NCI-H128 (cell line): ENCODE measurements at regions not wholly inside any gene's neighbourhood (a gene's known extent, or its start where the extent isn't known, plus 50 kb on each side); places are given as distances from the start of the nearest gene placed in this dataset.
"Not testable (repeated sequence)": the region's sequence is repeated elsewhere in the genome, so short reads cannot be mapped to it uniquely, and the experiment has no call there.

Experiments
- DNase-seq: peaks from one replicate; lab custom pipeline; 2025; ENCODE audit not compliant: unreplicated experiment; lab: John Stamatoyannopoulos, UW

DNA sequence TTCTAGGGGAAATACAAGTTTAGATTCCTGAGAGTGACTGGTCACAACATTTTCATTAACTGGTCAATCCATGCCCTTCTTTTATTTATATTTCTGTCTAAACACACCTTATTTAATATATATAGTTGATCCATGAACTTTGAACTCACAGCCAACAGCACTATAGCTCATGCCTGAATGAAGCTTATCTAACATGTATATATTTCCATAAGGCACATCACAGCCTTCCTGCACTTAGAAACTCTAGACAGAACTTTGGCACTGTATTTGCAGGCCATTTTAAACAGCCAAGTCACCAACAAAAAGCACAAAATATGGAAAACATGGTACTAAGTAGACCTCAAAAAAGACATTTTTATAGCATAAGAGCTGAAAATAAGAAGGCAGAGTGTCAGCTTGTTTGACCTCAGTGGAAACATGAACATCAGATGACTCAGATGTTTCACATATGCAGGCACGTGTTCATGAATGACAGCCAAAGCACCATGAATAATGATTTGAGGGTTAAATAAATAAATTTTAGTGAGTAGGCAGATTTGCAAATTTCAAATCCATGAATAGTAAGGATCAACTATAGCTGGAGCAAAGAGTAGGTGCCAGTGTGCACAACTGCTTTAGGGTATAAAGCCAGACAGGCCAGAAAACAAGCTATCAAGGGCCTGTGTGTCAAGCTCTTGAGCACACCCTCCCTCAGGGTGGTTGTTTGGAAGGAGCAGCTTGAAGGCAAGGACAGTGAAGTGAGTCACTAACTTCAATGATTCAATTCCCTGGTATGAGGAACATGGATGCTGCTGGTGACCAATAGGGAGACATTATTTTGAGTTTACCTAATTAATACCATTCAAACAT, 88.9 kb upstream of the NT5E start:
- no peak for DNase-seq

DNA sequence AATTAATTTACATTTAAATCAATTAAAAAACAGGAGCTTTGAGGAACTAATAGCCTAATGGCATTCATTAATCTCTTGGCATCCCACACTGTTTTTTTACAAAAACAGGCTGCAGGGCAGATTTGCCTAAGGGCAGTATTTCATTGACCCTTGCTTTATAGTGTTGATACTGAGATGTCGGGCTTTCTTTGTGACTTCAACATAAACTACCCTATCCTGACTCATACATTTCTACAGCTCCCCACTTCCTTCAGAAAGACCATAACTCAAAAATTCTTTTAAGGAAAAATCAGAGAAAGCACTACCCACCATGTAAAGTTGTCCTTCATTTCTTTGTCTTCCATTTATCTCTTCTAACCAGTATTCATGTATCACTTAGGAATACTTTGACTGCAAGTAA, 92.2 kb upstream of the NT5E start:
- DNase-seq: no peak

GRCh38 chr6:85356743-85357142, 93.1 kb upstream of the NT5E start:
- DNase-seq: not testable (repeated sequence)

DNA sequence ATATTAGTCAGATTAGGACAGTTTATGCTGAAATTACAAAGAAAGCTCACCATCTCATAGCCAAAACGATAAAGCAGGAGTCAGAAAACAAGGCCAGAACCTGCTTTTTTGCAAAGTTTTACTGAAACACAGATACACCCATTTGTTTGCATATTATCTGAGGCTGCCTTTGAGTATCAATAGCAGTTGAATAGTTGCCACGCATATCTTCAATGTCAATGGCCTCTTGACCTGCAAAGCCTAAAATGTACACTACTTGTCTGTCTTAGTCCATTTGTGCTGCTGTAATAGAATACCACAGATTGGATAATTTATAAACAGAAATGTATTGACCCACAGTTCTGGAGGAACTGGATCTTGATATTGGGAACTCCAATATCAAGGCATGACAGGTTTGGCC, 94.1 kb upstream of the NT5E start:
- no peak for DNase-seq

GRCh38 chr6:85354761-85355618, 94.9 kb upstream of the NT5E start:
- peak; percentile 4 for DNase-seq

GRCh38 chr6:85353012-85353411, 96.9 kb upstream of the NT5E start:
- no peak for DNase-seq

DNA sequence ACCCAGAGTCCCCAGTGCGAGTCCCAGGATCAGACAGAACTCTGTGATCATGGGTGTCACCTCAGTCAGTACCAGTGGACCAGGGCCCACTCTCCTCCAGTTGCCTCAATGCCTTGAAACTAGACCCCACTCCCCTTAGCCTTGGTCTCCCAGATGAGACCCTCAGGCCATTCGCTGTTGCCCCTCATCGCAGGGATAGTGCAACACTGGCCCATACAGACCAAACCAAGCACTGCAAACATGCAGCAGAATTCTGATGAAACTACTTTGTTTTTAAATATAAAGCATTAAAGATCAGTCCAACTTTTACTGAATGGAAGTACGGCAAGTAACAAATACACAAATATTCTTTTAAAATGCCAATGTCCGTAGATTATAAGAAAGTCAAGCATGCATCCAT, 101.2 kb upstream of the NT5E start:
- no peak for DNase-seq

DNA sequence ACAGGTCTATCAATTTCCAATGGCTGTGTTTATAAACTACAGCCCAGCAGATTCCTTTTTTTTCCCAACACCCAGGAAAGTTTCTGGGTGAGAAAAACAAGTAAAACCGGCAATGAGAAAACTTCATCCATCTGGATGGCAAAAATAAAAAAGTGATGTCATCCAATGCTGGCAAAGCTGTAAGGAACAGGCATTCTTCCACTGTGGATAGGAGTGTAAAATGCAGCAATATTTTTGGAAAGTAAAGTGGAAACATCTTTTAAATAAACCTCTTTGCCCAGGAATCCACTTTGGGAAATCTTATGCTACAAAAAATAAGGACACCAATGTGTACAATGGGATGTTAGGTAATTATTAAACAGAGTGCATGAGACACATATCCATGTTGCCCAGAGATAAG, 102.1 kb upstream of the NT5E start:
- no peak for DNase-seq

DNA sequence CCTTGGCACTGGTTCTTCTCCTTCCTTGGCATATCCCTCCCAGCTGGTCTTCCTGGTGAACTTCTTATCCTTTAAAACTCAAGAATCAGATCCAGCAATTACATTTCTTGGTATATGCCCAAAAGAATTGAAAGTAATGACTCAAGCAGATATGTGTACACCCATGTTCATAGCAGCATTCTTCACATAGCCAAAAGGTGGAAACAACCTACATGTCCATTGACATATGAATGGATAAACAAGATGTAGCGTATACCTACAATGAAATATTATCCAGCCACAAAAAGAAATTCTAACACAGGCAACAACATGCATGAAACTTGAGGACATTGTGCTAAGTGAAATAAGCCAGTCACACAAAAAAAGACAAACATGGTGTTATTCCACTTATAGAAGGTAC, 103.7 kb upstream of the NT5E start:
- DNase-seq: no peak

- no peak for DNase-seq
Observed at GRCh38 chr6:85344996-85345395, 104.9 kb upstream of the NT5E start.

- no peak for DNase-seq
Observed at GRCh38 chr6:85343428-85343827, 106.5 kb upstream of the NT5E start.

DNA sequence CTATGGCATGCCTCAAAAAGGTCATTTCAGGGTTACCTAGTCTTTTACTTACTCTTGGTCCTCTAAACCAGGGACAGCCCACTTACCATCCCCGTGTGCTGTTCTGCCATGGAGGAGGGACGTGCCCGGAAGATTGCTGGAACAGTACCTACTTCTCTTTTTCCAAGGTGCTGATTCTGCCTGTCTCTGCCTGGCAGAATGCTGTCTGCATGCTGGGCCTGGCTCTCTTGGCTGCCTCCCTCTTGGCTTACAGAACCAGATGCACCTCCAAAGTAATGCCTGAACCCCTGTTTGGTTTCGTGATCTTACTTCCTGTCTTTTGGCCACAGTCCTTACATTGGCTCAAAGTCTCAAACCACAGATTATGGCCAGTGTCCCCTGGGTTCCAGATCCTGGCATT, 120.7 kb upstream of the NT5E start:
- no peak for DNase-seq

GRCh38 chr6:85325811-85326210, 124.1 kb upstream of the NT5E start:
- not testable (repeated sequence) for DNase-seq

GRCh38 chr6:85323435-85324040, 126.3 kb upstream of the NT5E start:
- DNase-seq: peak; percentile 6

DNA sequence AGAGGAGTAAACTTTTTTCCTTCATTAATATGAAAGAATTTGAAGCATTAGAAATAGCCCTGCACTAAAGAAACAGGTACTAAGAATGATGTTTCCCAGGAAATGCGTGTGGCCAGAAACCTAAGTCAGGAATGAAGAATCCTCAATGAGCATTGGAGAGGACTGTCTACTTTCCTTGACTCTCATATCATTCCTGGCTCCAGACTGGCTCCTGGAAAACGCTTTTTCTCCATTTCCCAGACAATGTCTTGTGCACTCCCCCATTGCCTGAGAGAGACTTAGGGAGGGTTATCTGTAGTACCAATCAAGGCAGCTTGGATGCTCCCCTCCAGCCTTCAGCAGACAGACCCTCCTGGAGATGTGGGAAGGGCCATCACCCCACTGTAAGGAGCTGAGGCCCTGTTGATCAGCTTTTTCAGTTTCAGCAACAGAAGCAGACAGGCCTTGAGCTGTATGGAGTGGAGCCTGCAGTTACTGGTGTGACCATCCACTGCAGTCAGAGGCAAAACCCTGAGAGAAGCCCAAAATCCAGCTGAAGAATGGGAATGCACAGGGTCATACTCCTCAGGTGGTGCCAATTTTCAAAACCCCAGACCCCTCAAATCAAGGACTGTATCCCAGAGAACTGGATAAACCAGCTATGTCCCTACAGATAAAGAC, 127.3 kb upstream of the NT5E start:
- DNase-seq: no peak

DNA sequence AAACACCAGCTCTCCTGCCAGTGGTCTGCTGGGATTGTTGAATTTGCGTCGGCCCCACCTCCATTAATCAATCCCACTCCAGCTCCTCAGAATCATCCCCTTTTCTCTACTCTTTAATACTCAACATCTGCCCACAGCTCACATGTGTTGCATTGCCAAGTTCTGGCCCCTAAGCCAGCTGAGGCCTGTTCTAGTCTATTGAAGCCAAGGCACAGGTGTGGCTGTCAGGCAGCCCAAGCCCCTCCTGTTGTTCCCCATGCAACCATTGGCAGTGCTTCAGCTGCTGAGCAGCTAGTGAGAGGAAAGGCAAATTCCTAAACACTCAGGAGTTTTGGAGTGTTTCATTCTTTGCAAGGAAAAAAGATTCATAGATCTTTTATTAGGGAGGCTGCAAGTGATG, 128.0 kb upstream of the NT5E start:
- no peak for DNase-seq

DNA sequence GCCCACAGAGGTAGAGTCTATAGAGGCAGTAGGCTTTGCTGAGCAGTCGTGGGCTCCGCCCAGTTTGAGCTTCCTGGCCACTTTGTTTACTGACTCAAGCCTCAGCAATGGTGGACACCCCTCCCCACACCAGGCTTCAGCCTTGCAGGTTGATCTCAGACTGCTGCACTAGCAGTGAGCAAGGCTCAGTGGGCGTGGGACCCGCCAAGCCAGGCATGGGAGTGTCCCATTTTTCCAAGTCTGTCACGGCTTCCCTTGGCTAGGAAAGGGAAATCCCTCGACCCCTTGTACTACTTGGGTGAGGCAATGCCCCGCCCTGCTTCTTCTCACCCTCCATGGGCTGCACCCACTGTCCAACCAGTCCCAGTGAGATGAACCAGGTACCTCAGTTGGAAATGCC, 135.3 kb upstream of the NT5E start:
- DNase-seq: no peak

GRCh38 chr6:85300581-85300980, 149.3 kb upstream of the NT5E start:
- DNase-seq: no peak

- DNase-seq: no peak
Observed at GRCh38 chr6:85298553-85298952, 151.3 kb upstream of the NT5E start.

DNA sequence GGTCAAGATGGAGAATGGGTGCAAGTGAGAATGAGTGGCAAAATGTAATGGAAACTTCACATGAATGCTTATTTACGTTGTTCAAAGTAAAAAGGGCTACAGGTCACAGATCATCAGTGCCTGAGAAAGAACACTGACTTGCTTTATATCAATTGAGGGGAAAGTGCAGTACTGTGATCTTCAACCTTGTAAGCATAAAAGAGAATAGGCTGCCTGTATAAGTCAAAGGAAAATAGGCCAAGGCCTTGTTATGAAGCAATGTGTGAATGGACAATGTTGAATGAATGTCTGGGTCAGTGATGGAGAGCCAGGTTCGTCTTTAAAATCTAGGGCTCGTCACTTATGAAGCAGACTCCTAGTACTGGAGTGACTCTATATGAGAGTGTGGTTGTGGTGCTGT, 158.6 kb upstream of the NT5E start:
- no peak for DNase-seq

DNA sequence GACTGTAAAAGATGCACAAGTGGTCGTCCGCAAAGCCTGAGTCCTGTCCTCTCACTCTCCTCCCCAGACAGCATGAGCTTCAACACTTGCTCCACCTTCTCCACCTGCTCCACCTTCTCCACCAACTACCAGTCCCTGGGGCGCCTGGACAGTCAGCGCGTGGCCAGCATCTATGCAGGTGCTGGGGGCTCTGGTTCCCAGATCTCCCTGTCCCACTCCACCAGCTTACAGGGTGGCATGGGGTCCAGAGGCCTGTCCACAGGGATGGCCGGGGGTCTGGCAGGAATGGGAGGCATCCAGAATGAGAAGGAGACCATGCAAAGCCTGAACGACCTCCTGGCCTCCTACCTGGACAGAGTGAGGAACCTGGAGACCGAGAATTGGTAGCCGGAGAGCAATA, 162.2 kb upstream of the NT5E start:
- DNase-seq: no peak
